ENCODE measurements at regions not wholly inside any gene's neighbourhood (a gene's known extent, or its start where the extent isn't known, plus 50 kb on each side); places are given as distances from the start of the nearest gene placed in this dataset.

GRCh38 chr10:131815266-131816156 lies 85.3 kb upstream of the PPP2R2D start:
- no peak for TF ChIP-seq CTCF (IDR thresholded peaks at IDR 0.05)
- Histone ChIP-seq H3K27me3 (ENCODE audit: insufficient read depth in 3 of 3, low read length in 2 of 3) (peaks cover 0 to 54% (median 18%) of the 10 kb centered on the region in 3 donors), H3K27ac (no peak overlapping the region), H3K4me1 (no peaks in the 10 kb centered on the region), H3K36me3 (ENCODE audit: insufficient read depth in 1 of 2, low read depth in 1 of 2) (no peaks in the 10 kb centered on the region), H3K9me3 (no peaks in the 10 kb centered on the region), H3K4me3 (no peak overlapping the region)
- DNase-seq (no peak), ATAC-seq (no peak)
- 43 to 46% (median 45%) methylated on average over 12 to 13 of the region's 13 CpGs for WGBS, 3 donors
- intact Hi-C loops (cut with DNase I) = no loop called here

- WGBS, 3 donors = 65 to 70% (median 69%) methylated on average over 16 to 17 of the region's 17 CpGs
- Histone ChIP-seq H3K36me3 (ENCODE audit: insufficient read depth in 1 of 2, low read depth in 1 of 2) (no peaks in the 10 kb centered on the region), H3K4me1 (no peaks in the 10 kb centered on the region), H3K27me3 (ENCODE audit: insufficient read depth in 3 of 3, low read length in 2 of 3) (peaks cover 0 to 49% (median 18%) of the 10 kb centered on the region in 3 donors), H3K9me3 (no peaks in the 10 kb centered on the region), H3K27ac (no peak overlapping the region), H3K4me3 (no peak overlapping the region)
- no peak for TF ChIP-seq CTCF (IDR thresholded peaks at IDR 0.05)
- no peak for ATAC-seq
- peak in 1 of 2 donors; percentile 25 for DNase-seq
- intact Hi-C loops (cut with DNase I) = no loop called here
Observed at GRCh38 chr10:131816157-131816775, 84.5 kb upstream of the PPP2R2D start.

- Histone ChIP-seq H3K9me3 (no peaks in the 10 kb centered on the region), H3K4me3 (no peak overlapping the region), H3K27me3 (ENCODE audit: insufficient read depth in 3 of 3, low read length in 2 of 3) (peaks cover 0 to 42% (median 18%) of the 10 kb centered on the region in 3 donors), H3K4me1 (no peaks in the 10 kb centered on the region), H3K36me3 (ENCODE audit: insufficient read depth in 1 of 2, low read depth in 1 of 2) (no peaks in the 10 kb centered on the region), H3K27ac (no peak overlapping the region)
- ATAC-seq = no peak
- intact Hi-C loops (cut with DNase I) = no loop called here
- 64 to 69% (median 68%) methylated on average over 13 of the region's 13 CpGs for WGBS, 3 donors
- DNase-seq = no peak
- no peak for TF ChIP-seq CTCF (IDR thresholded peaks at IDR 0.05)
Observed at GRCh38 chr10:131816941-131817700, 83.7 kb upstream of the PPP2R2D start.

GRCh38 chr10:131817866-131818509 lies 82.8 kb upstream of the PPP2R2D start:
- H3K27me3 ChIP-seq (ENCODE audit: insufficient read depth in 3 of 3, low read length in 2 of 3) = peaks cover 0 to 42% (median 16%) of the 10 kb centered on the region in 3 donors
- H3K27ac ChIP-seq = no peak overlapping the region
- TF ChIP-seq CTCF (IDR thresholded peaks at IDR 0.05) = no peak
- ATAC-seq (no peak), DNase-seq (peak in 1 of 2 donors; percentile 34)
- H3K4me1 ChIP-seq = no peaks in the 10 kb centered on the region
- intact Hi-C loops (cut with DNase I) = no loop called here
- no peaks in the 10 kb centered on the region for H3K9me3 ChIP-seq
- WGBS, 3 donors = 54 to 57% (median 56%) methylated on average over 13 of the region's 13 CpGs
- no peak overlapping the region for H3K4me3 ChIP-seq
- no peaks in the 10 kb centered on the region for H3K36me3 ChIP-seq (ENCODE audit: insufficient read depth in 1 of 2, low read depth in 1 of 2)
